Limb (tissue), 2 donors: ENCODE measurements at regions not wholly inside any gene's neighbourhood (a gene's known extent, or its start where the extent isn't known, plus 50 kb on each side); places are given as distances from the start of the nearest gene placed in this dataset.
A peak's percentile ranks its signal among the peaks of the same experiment; 100 is the strongest.
"Not testable (repeated sequence)": the region's sequence is repeated elsewhere in the genome, so short reads cannot be mapped to it uniquely, and the experiment has no call there.

Source experiments
- DNase-seq, 2 donors: peaks; one replicate each; pipeline ENCODE4 v3.0.0-alpha.2; 2016; ENCODE audit errors: extremely low spot score in 2 of 2

DNA sequence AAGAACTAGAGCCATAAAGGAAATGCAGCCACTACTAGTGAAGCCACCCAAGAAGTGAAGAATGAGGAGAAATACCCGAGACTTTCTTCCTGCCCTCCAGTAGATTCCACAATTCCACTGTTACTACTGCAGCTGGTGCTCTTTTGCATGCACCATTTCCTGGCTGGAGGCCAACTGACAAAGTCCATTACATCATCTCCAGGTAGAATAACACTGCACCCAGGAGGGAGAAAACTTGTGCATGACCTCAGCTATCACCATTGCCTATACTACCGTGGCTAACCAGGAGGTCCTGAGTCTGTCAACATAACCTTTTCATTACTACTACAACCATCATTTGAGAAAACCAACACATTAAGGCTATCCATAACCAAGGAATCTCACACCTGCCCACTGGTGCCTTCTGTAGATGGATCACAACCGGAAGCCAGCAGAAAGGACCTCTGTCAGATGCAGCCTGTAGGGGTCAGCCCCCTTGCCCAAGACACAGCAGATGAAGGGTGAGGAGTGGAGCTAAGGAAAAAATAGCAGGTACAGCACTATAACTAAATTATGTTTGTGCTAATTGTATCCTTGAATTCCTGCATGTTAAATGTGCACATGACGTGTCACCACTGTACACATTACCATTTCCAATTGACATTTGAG, 200.8 kb upstream of the C2CD4B start:
- no peak for DNase-seq

DNA sequence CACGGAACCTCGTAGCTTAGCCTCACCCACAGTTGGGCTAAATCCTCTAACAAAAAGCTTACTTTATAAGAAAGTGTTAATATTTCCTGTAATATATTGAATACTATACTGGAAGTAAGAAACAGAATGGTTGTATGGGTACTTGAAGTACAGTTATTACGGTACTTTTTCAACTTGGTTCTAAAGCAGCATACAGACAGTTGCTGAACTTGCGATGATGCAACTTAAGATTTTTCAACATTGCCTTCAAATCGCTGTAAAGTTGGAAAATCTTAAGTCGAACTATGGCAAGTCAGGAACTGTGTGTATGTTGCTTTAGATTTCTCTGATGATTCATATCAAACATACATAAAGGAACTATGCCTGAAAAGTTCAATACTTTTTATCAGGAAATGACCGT, 204.4 kb upstream of the C2CD4B start:
- no peak for DNase-seq

DNA sequence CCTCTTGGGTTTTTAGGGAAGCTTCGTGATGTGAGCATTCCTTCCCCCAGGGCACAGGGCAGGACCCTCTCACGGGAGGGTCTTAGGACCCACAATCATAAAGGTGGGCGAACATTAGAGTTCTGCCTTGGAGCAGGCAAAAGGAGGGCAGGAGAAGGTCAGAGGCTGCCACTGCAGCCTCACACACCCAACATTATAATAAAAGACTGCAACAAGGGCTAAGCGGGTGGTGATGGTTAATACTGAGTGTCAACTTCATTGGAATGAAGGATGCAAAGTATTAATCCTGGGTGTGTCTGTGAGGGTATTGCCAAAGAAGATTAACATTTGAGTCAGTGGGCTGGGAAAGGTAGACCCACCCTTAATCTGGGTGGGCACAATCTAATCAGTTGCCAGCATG, 206.6 kb upstream of the C2CD4B start:
- DNase-seq = not testable (repeated sequence)

DNA sequence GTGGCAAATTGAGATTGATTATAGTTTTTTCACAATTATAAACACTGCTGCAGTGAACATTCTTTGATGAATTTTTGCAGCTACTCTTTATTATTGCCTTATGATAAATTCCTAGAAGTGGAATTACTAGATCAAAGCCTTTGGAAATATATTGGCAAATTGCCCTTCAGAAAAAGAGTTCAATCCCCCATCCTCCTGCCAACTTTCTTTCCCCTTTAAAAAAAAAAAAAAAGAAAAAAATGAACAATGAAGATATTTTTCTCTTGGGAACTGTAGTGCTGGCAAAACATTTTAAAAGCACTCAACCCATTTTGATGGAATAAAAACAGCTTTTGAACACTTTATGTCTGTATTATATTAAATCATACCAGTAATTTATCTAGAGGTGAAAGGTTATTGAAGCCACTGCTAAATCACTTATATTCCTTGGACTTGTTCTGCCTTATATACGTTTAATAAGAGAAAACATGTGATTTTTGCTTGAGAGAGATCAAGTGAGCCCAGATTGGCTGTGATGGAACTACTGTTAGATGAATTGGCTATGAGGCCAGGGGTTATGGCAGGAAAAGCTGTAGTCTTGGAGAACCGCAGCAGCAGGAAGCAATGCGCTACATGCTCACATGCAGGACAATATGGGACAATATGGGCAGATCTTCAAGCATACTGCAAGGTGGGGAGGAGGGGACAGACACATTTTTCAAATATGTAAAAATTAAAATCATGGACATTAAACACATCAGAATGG, 212.8 kb upstream of the C2CD4B start:
- peak in 1 of 2 donors; percentile 4 for DNase-seq

DNA sequence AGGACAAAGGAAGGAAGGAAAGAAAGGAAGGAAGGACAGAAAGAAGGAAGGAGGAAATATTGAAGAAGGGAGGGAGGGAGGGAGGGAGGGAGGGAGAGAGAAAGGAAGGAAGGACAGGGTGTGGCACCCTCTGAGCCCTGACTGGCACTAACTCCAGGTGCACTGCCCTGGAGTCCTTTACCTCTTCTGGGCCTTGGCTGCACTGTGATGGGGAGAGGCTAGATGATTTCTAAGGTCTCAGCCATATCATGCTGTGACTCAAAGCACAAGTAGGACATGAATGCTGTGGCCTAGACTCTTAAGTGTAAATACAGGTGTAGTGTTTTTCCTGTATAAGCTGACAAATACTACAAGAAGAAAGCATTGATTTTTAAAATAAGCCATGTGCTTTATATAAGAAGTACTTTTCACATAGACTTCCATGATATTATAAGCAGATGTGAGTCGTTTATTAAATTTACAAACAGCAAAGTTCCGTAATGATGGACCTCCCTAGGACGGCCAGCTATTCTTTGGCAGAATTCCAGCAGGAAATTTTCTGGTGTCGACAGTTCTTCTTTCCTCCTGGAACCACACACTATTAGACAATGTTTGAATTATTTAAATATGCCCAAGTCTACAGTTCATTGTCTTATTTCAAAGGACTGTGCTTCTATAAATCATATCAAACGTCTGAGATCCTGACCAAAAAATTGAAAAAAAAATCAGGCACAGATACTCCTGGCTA, 213.8 kb upstream of the C2CD4B start:
- DNase-seq = peak in 1 of 2 donors; percentile 28

DNA sequence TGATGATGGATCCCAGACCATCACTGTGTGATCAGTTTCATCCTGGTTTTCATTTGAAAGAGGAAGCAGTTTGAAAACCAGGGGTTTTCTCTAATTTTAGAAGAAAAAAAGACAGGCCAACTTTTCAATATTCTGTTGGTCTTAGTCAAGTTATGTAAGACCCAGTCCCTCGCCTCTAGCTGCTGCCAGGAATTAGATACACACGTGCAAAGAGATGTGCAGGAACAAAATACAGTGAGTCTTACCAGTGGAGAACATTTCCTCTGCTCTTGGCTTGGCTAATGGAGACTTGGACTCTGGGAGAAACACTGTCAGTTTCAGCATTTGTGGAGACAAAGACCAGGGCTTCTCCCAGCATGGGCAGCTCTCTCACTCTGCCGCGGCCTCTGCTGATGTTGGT, 214.9 kb upstream of the C2CD4B start:
- DNase-seq = no peak

DNA sequence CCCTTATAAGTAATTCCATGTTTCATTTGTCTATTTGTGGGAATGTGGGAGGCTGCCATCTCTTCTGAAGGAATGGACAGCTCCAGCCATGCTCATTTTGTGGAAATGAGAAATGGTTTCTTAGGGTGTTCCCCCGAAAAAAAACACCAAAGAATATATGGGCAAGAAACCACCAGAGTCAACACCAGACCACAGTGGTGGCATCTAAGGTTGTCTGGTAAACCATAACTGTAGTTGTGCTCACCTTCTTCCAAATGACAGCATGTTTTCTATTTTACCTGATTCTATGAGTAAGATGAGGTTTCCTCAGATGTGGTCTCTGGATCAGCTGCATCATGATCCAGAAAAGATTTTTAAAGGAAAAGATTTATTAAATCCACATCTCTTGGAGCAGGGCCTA, 217.0 kb upstream of the C2CD4B start:
- no peak for DNase-seq

DNA sequence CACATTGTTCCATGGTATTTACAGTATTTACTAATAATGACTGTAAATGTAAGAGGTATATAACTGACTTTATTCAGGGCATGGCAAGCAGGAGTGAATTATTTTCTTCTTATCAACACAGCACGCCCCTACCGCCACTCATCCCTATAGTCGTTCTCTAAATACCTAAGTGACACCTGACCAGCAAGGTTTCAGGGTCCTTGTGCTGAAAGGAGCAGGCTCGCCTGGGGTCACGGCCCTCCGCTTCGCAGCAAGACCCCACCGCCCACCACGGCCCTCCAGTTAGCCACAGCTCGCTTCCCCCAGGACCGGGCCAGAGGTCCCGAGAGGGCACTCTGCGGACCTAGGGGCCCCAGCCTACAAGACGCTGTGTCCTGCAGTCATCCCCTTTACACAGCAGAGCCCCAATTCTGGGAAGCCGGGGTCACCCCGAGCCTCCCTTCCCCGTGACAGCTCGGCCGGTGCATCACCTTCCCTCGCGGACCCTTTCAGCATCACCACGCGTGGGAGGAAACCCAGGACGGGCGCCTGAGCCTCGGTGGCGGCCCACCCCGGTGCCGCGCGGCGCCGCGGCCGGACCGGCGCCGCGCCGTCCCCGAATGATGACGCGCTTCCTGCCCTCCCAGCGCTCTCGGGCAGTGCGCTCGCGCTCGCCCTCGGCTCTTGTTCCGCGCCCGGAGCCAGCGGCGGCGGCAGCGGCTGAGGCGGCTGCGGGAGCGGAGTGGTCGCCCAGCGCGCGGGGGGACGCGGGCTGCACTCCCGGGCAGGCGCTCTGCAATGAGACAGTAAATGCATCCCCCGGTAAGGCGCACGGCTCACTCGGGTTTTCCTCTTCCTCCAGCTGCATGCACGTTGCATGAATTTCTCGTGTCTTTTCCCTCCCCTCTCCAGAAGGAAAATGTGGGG, 225.1 kb upstream of the C2CD4B start, which contains the start of gene TLN2:
Gene TLN2 (plus strand): TSS at position 666 of the 906 bp plus-strand sequence.
- DNase-seq = peak; percentile 82 to 90

DNA sequence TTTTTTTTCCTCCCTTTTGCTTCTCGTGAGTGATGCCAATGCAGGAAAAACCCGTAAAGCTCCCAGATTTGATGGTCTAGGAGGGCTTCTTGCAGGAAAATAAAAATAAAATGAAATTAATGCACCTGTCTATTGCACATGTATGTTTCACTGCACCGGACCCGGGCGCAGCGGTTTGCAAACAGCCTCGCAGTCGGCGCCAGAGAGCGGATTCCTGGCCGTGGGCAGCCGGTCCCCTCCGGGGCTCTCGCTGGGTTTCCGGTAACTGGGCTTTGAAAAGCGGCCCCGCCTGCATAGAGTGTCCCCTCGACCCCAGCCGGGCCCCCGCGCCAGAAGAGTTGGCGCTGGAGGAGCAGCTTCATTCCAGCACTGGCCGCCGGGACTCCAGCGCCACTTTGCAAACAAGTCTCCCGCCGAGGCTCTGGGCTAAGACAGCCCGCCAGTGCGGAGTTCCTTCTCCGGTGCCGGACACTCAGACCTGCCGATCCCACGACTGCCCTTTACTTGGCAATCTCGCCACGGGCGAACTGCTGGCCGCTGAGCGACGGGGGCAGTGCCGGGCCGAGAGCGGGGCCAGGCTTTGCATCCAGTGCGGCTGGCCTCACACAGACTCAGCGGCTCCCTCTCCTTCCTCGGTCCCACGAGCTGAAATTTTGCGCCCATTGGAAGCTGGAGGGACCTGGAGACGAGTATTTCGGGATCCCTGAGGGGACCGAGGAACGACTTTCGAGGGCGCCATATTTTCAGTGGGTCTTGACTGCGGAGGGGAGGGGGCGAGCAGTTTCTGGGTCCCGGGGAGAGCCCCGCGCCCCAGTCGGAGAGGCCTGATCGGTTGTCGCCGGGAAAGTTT, 225.9 kb upstream of the C2CD4B start:
- DNase-seq = peak; percentile 22 to 76

DNA sequence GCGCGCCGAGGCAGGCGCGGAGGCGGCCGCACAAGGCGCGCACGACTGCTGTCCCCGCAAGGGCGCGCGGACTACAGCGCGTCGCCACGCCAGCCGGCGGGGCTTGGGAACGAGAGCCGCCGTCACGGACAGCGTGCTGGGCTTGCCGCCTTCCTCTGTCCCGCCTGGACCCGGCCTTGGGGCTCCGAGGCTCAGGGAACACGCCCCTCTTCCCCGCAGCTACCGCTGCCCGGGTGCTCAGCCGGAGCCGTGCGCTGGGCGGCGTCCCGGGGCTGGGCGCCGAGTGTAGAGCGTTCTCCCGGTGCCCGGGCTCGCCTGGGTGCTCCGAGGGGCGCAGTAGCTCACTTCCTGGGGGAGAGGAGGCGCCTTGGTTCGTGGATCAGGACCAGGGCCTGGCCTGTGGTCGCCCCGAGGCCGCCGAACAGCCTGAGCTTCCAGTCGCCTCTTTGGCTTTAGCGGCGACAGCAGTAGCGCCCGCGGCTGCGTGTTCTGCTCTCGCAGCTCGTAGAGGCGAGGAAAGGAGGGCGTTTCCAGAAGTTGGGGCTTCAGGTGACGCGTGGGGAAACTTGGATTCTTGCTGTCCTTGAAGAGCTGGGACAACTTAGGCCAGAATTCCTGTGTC, 226.7 kb upstream of the C2CD4B start:
- peak; percentile 43 to 74 for DNase-seq

DNA sequence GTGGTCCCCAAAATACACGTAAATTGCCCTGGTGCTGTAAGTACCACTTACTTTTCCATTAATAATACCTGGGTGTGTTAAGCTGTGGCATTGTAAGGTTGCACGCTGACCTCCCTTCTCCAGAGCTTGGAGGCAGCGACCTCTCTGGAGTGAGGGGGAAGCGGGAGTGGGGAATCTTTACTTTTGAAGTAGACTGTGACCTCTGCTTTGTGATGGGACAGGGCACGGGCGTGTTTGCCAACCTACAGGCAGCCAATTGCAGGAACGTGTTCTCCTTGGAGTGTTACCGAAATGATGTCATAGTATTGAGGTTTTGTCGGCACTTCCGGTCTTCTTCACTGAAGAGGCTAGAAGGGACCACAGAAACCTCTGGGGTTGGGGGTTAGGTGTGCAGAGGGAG, 227.3 kb upstream of the C2CD4B start:
- no peak for DNase-seq

DNA sequence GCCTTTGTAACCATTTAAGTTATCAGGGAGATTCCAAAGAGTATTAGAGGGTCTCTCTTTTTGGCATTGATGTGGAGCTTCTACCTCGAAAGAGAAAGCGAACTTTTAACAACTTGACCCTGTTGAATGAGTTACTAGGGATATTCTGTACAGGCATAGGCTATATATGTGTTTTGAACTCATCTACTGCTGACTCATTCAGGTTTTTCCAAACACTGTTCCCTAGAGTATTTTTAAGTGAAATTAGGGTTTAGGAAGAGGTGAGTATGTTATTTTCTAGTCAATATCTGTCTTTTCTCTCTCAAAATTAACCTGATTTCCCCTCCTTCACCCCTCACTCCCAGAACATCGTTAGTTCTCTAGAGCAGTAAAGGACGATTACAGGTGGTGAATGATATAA, 228.1 kb upstream of the C2CD4B start:
- no peak for DNase-seq

DNA sequence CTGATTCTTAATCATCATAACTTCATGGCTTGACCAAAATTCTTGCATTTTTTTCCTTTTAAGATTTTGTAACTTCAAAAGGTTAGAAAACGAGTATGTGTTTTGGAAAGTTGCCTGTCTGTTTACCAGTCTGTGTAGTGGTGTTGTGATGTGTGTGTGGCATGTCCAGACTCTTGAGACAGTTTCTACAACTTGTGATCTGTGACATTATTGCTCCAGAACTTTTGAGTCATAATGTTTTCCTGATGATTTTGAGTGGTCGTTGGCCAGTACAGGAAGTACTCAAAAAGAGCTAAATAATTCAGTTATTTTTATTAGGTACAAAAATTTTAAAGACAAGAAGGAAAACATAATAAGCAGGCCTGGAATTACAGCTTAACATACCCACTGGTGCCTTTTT, 229.0 kb upstream of the C2CD4B start:
- no peak for DNase-seq

DNA sequence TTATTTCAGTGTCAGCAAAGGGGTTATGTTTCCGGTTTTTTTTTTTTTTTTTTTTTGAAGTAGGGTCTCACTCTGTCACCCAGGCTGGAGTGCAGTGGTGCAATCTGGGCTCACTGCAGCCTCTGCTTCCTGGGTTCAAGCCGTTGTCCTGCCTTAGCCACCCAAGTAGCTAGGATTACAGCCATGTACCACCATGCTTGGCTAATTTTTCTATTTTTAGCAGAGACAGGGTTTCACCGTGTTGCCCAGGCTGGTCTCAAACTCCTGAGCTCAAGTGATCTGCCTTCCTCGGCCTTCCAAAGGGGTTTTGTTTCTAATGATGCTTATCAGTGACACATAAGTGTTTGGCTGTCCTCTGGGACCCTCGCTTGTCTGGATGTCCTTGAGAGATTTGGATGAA, 235.7 kb upstream of the C2CD4B start:
- DNase-seq = no peak

DNA sequence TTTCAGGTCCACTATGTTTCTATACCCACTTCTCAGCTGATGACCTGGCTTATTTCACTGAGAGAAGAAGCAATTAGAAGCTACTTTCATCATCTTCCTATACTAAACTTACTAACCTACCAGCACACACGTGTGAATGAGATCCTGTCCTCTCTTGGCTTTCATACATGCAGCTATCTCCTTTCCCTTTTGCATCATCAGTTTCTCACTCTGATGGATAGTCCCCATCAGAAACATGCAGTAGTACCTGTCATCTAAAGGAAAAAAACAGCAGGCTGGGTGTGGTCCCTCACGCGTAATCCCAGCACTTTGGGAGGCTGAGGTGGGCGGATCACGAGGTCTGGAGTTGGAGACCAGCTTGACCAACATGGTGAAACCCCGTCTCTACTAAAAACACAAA, 237.6 kb upstream of the C2CD4B start:
- DNase-seq = no peak

DNA sequence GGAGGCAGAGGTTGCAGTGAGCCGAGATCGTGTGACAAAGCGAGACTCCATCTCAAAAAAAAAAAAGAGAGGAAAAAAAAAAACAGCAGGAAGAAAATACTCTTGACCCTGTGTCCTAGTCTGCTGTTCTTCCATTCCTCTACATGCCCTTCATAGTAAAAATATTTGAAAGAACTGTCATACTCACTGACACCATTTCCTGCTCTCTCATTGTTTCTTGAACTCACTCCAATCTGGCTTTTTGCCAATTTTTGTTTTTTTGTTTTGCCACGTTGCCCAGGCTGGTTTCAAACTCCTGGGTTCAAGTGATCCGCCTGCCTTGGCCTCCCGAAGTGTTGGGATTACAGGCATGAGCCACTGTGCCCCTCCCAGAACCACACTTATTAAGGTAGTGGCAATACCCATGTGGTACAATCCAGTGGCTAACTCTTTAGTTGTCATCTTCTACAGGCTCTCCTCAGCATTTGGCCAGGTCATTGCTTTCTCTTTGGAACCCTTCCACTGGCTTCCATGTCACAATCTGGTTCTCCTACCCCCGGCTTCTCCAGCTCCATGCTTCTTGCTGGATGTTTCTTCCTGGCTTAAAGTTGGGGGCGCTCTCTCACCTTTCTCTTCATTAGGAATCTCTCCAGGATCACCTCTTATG, 238.2 kb upstream of the C2CD4B start:
- no peak for DNase-seq

DNA sequence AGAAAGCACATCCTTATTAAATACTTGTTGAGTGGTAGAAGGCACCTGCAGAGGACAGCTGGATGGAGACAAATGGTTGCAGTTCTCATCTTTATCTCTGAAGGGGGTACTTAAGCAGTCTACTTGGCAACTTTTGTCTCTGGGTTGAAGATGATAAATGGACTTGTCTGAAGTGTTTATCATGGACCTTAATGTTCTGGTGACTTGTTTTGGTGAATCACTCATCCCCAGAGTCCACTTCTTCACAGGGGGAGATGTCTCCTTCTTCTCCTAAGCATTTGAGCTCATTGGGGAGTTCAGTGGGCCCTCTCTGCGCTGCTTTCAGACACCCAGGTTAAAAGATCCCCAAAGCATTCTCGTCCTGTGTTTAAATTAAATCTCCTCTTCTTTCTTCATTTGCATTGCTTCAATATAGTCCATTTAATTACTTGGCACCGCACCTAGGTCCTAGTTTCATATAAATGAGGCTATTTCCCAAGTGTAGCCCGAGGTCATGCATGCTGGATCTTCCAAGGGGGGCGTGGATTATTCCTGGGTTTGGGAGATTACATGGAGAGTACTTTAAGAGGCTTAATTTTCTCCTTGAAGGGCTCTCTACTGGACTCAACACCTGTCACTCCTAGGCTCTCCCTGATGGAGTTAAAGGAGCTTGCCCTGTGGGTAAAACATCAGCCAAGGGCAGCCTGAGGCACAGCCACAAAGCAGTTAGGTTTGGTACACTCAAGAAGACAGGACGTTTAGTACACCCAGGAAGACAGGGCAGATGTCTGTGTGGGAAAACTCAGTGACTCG, 239.3 kb upstream of the C2CD4B start:
- DNase-seq = no peak

DNA sequence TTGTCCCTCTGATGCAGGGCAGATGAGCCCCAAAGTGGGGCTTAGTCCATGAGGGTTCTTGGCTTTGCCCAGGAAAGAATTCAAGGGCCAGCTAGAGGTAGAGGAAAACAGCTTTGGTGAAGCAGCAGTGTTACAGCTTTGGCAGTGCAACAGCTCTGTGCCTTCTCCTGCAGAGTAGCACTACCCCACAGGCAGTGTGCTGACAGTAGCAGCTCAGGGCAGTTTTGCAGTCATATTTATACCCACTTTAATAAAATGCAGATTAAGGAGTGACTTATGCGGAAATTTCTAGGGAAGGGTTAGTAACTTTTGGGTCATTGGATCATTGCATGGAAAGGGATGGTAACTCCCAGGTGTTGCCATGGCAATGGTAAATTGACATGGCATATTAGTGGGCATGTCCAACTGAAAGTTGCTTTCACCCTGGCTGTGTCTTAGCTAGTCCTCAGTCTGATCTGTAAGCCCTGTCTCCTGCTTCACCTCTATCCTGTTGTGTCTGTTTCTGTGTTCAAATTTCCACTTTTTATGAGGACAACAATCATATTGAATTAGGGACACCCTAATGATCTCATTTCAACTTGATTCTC, 241.3 kb upstream of the C2CD4B start:
- no peak for DNase-seq
